PFSK-1 (cell line): ENCODE measurements at regions not wholly inside any gene's neighbourhood (a gene's known extent, or its start where the extent isn't known, plus 50 kb on each side); places are given as distances from the start of the nearest gene placed in this dataset.

ENCODE experiments used
- POLR2AphosphoS5 ChIP-seq: IDR thresholded peaks from 2 replicates; pipeline ENCODE4 v1.6.1; 2012; ENCODE audit warnings: low read depth, mild to moderate bottlenecking, control low read depth, low read length, moderate library complexity
- SIN3A ChIP-seq: IDR thresholded peaks from 2 replicates; pipeline ENCODE4 v1.6.1; 2012; ENCODE audit warnings: mild to moderate bottlenecking, low read length, moderate library complexity, borderline replicate concordance; ENCODE audit not compliant: insufficient read depth
- TF ChIP-seq, protein P1 (sequence below), 2 experiments: IDR thresholded peaks; 2 replicates each; pipeline versions ENCODE4 v1.6.1 to v1.8.0; 2011 to 2012; ENCODE audit warnings: low read depth in 2 of 2, low read length in 2 of 2, control low read depth in 1 of 2, inconsistent platforms in 1 of 2, mild to moderate bottlenecking in 1 of 2, moderate library complexity in 1 of 2; ENCODE audit not compliant: insufficient read depth in 1 of 2

- TF ChIP-seq, protein P1, sequence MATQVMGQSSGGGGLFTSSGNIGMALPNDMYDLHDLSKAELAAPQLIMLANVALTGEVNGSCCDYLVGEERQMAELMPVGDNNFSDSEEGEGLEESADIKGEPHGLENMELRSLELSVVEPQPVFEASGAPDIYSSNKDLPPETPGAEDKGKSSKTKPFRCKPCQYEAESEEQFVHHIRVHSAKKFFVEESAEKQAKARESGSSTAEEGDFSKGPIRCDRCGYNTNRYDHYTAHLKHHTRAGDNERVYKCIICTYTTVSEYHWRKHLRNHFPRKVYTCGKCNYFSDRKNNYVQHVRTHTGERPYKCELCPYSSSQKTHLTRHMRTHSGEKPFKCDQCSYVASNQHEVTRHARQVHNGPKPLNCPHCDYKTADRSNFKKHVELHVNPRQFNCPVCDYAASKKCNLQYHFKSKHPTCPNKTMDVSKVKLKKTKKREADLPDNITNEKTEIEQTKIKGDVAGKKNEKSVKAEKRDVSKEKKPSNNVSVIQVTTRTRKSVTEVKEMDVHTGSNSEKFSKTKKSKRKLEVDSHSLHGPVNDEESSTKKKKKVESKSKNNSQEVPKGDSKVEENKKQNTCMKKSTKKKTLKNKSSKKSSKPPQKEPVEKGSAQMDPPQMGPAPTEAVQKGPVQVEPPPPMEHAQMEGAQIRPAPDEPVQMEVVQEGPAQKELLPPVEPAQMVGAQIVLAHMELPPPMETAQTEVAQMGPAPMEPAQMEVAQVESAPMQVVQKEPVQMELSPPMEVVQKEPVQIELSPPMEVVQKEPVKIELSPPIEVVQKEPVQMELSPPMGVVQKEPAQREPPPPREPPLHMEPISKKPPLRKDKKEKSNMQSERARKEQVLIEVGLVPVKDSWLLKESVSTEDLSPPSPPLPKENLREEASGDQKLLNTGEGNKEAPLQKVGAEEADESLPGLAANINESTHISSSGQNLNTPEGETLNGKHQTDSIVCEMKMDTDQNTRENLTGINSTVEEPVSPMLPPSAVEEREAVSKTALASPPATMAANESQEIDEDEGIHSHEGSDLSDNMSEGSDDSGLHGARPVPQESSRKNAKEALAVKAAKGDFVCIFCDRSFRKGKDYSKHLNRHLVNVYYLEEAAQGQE (IDR thresholded peaks at IDR 0.05; ENCODE audit: insufficient read depth in 1 of 2, low read depth in 2 of 2, low read length in 2 of 2): no peak
- no peak for TF ChIP-seq POLR2AphosphoS5
- TF ChIP-seq SIN3A: no peak
Observed at GRCh38 chr12:85713373-85713772, 122.8 kb downstream of the RASSF9 start.
